Prostate gland (tissue), 2 donors: ENCODE measurements at regions not wholly inside any gene's neighbourhood (a gene's known extent, or its start where the extent isn't known, plus 50 kb on each side); places are given as distances from the start of the nearest gene placed in this dataset.

Experiments
- CTCF ChIP-seq, 4 experiments: fragments of 200-600 bp in 2 of 4; fragments of 450-650 bp in 2 of 4; sonication (generic) in 2 of 4; IDR thresholded peaks; 1 replicate in 3 of 4; 2 replicates in 1 of 4; pipeline ENCODE4 v1.5.1; 2016 to 2019; ENCODE audit warnings: antibody characterized with exemption in 4 of 4, mild to moderate bottlenecking in 2 of 4, moderate library complexity in 2 of 4
- POLR2A ChIP-seq: fragments of 450-650 bp; IDR thresholded peaks from one replicate; pipeline ENCODE4 v1.6.1; 2016; ENCODE audit warnings: antibody characterized with exemption, mild to moderate bottlenecking

DNA sequence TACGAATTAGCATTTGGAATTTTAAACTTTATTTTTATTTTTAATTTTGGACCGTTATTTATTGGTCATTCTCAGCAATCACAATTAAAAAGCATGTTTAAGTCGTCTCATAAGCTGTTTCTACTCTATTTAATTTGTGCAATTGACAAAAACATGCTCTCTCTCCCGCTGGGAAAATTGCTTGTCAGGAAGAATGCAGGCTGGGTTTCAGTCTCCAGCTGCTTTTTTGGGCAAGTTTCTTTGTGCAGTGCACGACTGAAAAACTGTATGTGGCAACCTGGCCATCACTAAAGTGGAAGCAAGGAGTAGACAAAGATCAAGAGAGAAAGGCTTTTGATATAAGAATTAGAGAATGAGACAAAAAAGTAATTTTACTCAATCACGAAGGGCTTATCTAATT is 941.5 kb upstream of the MDGA2 start:
- TF ChIP-seq CTCF (IDR thresholded peaks at IDR 0.05) (no peak), POLR2A (no peak)
